Hepatocyte (in vitro differentiated cells): ENCODE measurements at regions not wholly inside any gene's neighbourhood (a gene's known extent, or its start where the extent isn't known, plus 50 kb on each side); places are given as distances from the start of the nearest gene placed in this dataset.

ENCODE experiments used
- DNase-seq: peaks from one replicate; pipeline ENCODE4 v3.0.0-alpha.2; 2016; ENCODE audit warnings: low spot score
- H2AFZ ChIP-seq: fragments of 200-600 bp; sonication (generic); 2 replicates; pipeline ENCODE4 v1.6.0; 2016; ENCODE audit warnings: antibody characterized with exemption, mild to moderate bottlenecking
- H3K27ac ChIP-seq: fragments of 200-600 bp; sonication (generic); 2 replicates; pipeline ENCODE4 v1.5.1; 2016; ENCODE audit warnings: mild to moderate bottlenecking
- H3K27me3 ChIP-seq: fragments of 200-600 bp; sonication (generic); 2 replicates; pipeline ENCODE4 v1.6.1; 2016
- H3K36me3 ChIP-seq: fragments of 200-600 bp; sonication (generic); replicated peaks from 2 replicates; pipeline ENCODE4 v1.5.1; 2016; ENCODE audit warnings: low read depth; ENCODE audit not compliant: insufficient read depth
- H3K4me1 ChIP-seq: fragments of 200-600 bp; sonication (generic); 2 replicates; pipeline ENCODE4 v1.5.1; 2016; ENCODE audit warnings: mild to moderate bottlenecking, moderate library complexity; ENCODE audit not compliant: insufficient read depth
- H3K4me2 ChIP-seq: fragments of 200-600 bp; sonication (generic); 2 replicates; pipeline ENCODE4 v1.6.0; 2016
- H3K4me3 ChIP-seq: fragments of 200-600 bp; sonication (generic); 2 replicates; pipeline ENCODE4 v1.5.1; 2016; ENCODE audit warnings: mild to moderate bottlenecking
- H3K79me2 ChIP-seq: fragments of 200-600 bp; sonication (generic); 2 replicates; pipeline ENCODE4 v1.6.0; 2017; ENCODE audit warnings: mild to moderate bottlenecking
- H3K9me2 ChIP-seq: fragments of 200-600 bp; sonication (generic); replicated peaks from 2 replicates; pipeline ENCODE4 v1.6.0; 2017; ENCODE audit warnings: mild to moderate bottlenecking; ENCODE audit not compliant: insufficient read depth
- H3K9me3 ChIP-seq: fragments of 200-600 bp; sonication (generic); 2 replicates; pipeline ENCODE4 v1.5.1; 2016; ENCODE audit warnings: low read depth, mild to moderate bottlenecking
- H4K20me1 ChIP-seq: fragments of 200-600 bp; sonication (generic); 2 replicates; pipeline ENCODE4 v1.6.0; 2016; ENCODE audit warnings: mild to moderate bottlenecking; ENCODE audit not compliant: insufficient read depth, poor library complexity, severe bottlenecking
- CTCF ChIP-seq: fragments of 200-600 bp; sonication (generic); IDR thresholded peaks from 2 replicates; pipeline ENCODE4 v1.5.1; 2016; ENCODE audit warnings: antibody characterized with exemption, mild to moderate bottlenecking; ENCODE audit not compliant: poor library complexity
- EZH2 ChIP-seq: fragments of 200-600 bp; sonication (generic); IDR thresholded peaks from 2 replicates; pipeline ENCODE4 v1.6.1; 2016; ENCODE audit warnings: antibody characterized with exemption, mild to moderate bottlenecking, borderline replicate concordance
- EZH2phosphoT487 ChIP-seq: fragments of 200-600 bp; sonication (generic); IDR thresholded peaks from one replicate; pipeline ENCODE4 v1.6.1; 2018; ENCODE audit warnings: antibody characterized with exemption, mild to moderate bottlenecking, low read depth, moderate library complexity; ENCODE audit not compliant: unreplicated experiment, severe bottlenecking
- WGBS: methylation state at CpG from one replicate; pipeline ENCODE4 v1.1.6; 2016; ENCODE audit warnings: low lambda C conversion rate; ENCODE audit errors: missing lambda C conversion rate; 5-methylcytosine and 5-hydroxymethylcytosine counted together

GRCh38 chr9:69976152-69976551, 67.5 kb upstream of the MAMDC2 start:
- no peaks in the 10 kb centered on the region for H4K20me1 ChIP-seq
- H3K4me3 ChIP-seq: no peak overlapping the region
- H3K4me2 ChIP-seq: no peak overlapping the region
- no peaks in the 10 kb centered on the region for H3K79me2 ChIP-seq
- 65% methylated on average over 4 of the region's 4 CpGs for WGBS
- DNase-seq: no peak
- no peak overlapping the region for H2AFZ ChIP-seq
- H3K9me2 ChIP-seq: no peaks in the 10 kb centered on the region
- H3K9me3 ChIP-seq: no peaks in the 10 kb centered on the region
- no peaks in the 10 kb centered on the region for H3K4me1 ChIP-seq
- no peaks in the 10 kb centered on the region for H3K27me3 ChIP-seq
- TF ChIP-seq EZH2phosphoT487: no peak
- TF ChIP-seq EZH2: no peak
- no peak for TF ChIP-seq CTCF
- no peaks in the 10 kb centered on the region for H3K36me3 ChIP-seq
- H3K27ac ChIP-seq: no peak overlapping the region

GRCh38 chr9:69980041-69980440, 63.6 kb upstream of the MAMDC2 start:
- TF ChIP-seq CTCF (no peak), EZH2phosphoT487 (no peak), EZH2 (no peak)
- DNase-seq: no peak
- H3K9me2 ChIP-seq: no peaks in the 10 kb centered on the region

GRCh38 chr9:69980591-69980990, 63.1 kb upstream of the MAMDC2 start:
- Histone ChIP-seq H3K36me3 (no peaks in the 10 kb centered on the region), H3K9me2 (no peaks in the 10 kb centered on the region), H4K20me1 (no peaks in the 10 kb centered on the region), H3K9me3 (no peaks in the 10 kb centered on the region), H3K79me2 (no peaks in the 10 kb centered on the region), H2AFZ (no peak overlapping the region), H3K27ac (no peak overlapping the region), H3K4me1 (no peaks in the 10 kb centered on the region), H3K4me3 (no peak overlapping the region), H3K4me2 (no peak overlapping the region), H3K27me3 (no peaks in the 10 kb centered on the region)
- no peak for DNase-seq
- 87% methylated on average over 6 of the region's 6 CpGs for WGBS
- TF ChIP-seq CTCF: no peak
- no peak for TF ChIP-seq EZH2
- no peak for TF ChIP-seq EZH2phosphoT487

More at GRCh38 chr9:69980041-69980440, 63.6 kb upstream of the MAMDC2 start:
- no peaks in the 10 kb centered on the region for H3K79me2 ChIP-seq
- 80% methylated on average over 2 of the region's 2 CpGs for WGBS
- H3K4me3 ChIP-seq: no peak overlapping the region
- H3K27ac ChIP-seq: no peak overlapping the region
- no peaks in the 10 kb centered on the region for H4K20me1 ChIP-seq
- H3K27me3 ChIP-seq: no peaks in the 10 kb centered on the region
- no peak overlapping the region for H3K4me2 ChIP-seq
- H3K4me1 ChIP-seq: no peaks in the 10 kb centered on the region
- no peaks in the 10 kb centered on the region for H3K9me3 ChIP-seq
- no peaks in the 10 kb centered on the region for H3K36me3 ChIP-seq
- no peak overlapping the region for H2AFZ ChIP-seq
